B cell (primary cell): ENCODE measurements at regions not wholly inside any gene's neighbourhood (a gene's known extent, or its start where the extent isn't known, plus 50 kb on each side); places are given as distances from the start of the nearest gene placed in this dataset.
"Not testable (repeated sequence)": the region's sequence is repeated elsewhere in the genome, so short reads cannot be mapped to it uniquely, and the experiment has no call there.

Experiments used
- ATAC-seq: fragments of 200-7000 bp; cut with Tn5 transposase; one replicate; pipeline ENCODE4 v1.10.0; 2021; ENCODE audit warnings: low read depth, mild to moderate bottlenecking, moderate number of reproducible peaks, moderate library complexity
- CTCF ChIA-PET: fragments of 350-600 bp; sonication (Branson Sonifier 250); formaldehyde crosslinking; loops from one replicate; lab custom pipeline; 2021; ENCODE audit warnings: antibody characterized with exemption, inconsistent platforms; lab: Charles Lee
- POLR2A ChIA-PET: fragments of 350-600 bp; sonication (Branson Sonifier 250); formaldehyde crosslinking; loops from one replicate; lab custom pipeline; 2021; ENCODE audit warnings: antibody characterized with exemption; lab: Charles Lee
- DNase-seq: peaks from one replicate; pipeline ENCODE4 v3.0.0; 2013
- H2AFZ ChIP-seq: 2 replicates; pipeline ENCODE4 v1.6.1; 2012; ENCODE audit warnings: mild to moderate bottlenecking, low read depth, low read length; ENCODE audit not compliant: insufficient read depth, poor library complexity, severe bottlenecking
- H3K27ac ChIP-seq, 2 donors: 1 replicate in 1 of 2; 2 replicates in 1 of 2; pipeline ENCODE4 v1.5.1; 2012 to 2013; ENCODE audit warnings: low read length in 2 of 2, mild to moderate bottlenecking in 2 of 2, moderate library complexity in 1 of 2
- H3K27me3 ChIP-seq, 4 experiments: fragments of 200-600 bp in 1 of 4; sonication (generic) in 1 of 4; replicated peaks in 1 of 4; 1 replicate in 2 of 4; 2 replicates in 2 of 4; pipeline versions ENCODE4 v1.6.1 to v1.7.0; 2013 to 2016; ENCODE audit warnings: low read length in 3 of 4, mild to moderate bottlenecking in 2 of 4, mixed read lengths in 1 of 4, moderate library complexity in 1 of 4; ENCODE audit not compliant: insufficient read depth in 4 of 4, control insufficient read depth in 3 of 4; ENCODE audit errors: control extremely low read depth in 1 of 4
- H3K36me3 ChIP-seq, 2 experiments: replicated peaks in 1 of 2; 1 replicate in 1 of 2; 2 replicates in 1 of 2; pipeline versions ENCODE4 v1.6.1 to v1.7.1; 2013; ENCODE audit warnings: low read length in 1 of 2; ENCODE audit not compliant: insufficient read depth in 2 of 2, control insufficient read depth in 1 of 2; ENCODE audit errors: control extremely low read depth in 1 of 2, extremely low read depth in 1 of 2
- H3K4me1 ChIP-seq, 2 donors: fragments of 200-600 bp in 1 of 2; sonication (generic) in 1 of 2; 1 replicate in 1 of 2; 2 replicates in 1 of 2; pipeline versions ENCODE4 v1.5.1 to v1.6.1; 2013 to 2017; ENCODE audit warnings: low read length in 2 of 2; ENCODE audit not compliant: control insufficient read depth in 2 of 2, insufficient read depth in 2 of 2
- H3K4me2 ChIP-seq: replicated peaks from 2 replicates; pipeline ENCODE3; 2012; ENCODE audit warnings: mild to moderate bottlenecking, low read depth, low read length; ENCODE audit not compliant: poor library complexity, severe bottlenecking
- H3K4me3 ChIP-seq, 5 experiments: fragments of 200-600 bp in 1 of 5; sonication (generic) in 1 of 5; 1 replicate in 3 of 5; 2 replicates in 2 of 5; pipeline versions ENCODE4 v1.5.1 to v1.7.0; 2011 to 2016; ENCODE audit warnings: low read length in 4 of 5, mild to moderate bottlenecking in 4 of 5, low read depth in 2 of 5, control low read depth in 1 of 5, moderate library complexity in 1 of 5; ENCODE audit not compliant: insufficient read depth in 1 of 5; ENCODE audit errors: control extremely low read depth in 1 of 5, extremely low read depth in 1 of 5
- H3K79me2 ChIP-seq: fragments of 200-600 bp; sonication (generic); one replicate; pipeline ENCODE4 v1.6.0; 2016; ENCODE audit warnings: low read length; ENCODE audit not compliant: control insufficient read depth, insufficient read depth
- H3K9ac ChIP-seq: fragments of 200-600 bp; sonication (generic); 2 replicates; pipeline ENCODE4 v1.6.1; 2017; ENCODE audit warnings: mild to moderate bottlenecking, low read length, moderate library complexity
- H3K9me3 ChIP-seq, 3 donors: one replicate each; pipeline versions ENCODE4 v1.6.1 to v1.7.1; 2013; ENCODE audit warnings: low read length in 2 of 3; ENCODE audit not compliant: control insufficient read depth in 2 of 3, insufficient read depth in 1 of 3; ENCODE audit errors: control extremely low read depth in 1 of 3
- H4K20me1 ChIP-seq: 2 replicates; pipeline ENCODE4 v1.6.0; 2012; ENCODE audit warnings: mild to moderate bottlenecking, low read length; ENCODE audit not compliant: insufficient read depth, control insufficient read depth, poor library complexity, severe bottlenecking
- H3K27ac Mint-ChIP-seq: one replicate; pipeline ENCODE4 v1.8.0; 2021; ENCODE audit warnings: mixed read lengths
- H3K27me3 Mint-ChIP-seq: one replicate; pipeline ENCODE4 v1.8.0; 2021; ENCODE audit warnings: mixed read lengths
- H3K4me1 Mint-ChIP-seq: one replicate; pipeline ENCODE4 v1.8.0; 2021; ENCODE audit warnings: mixed read lengths
- H3K4me3 Mint-ChIP-seq: one replicate; pipeline ENCODE4 v1.8.0; 2021; ENCODE audit warnings: mixed read lengths
- H3K9me3 Mint-ChIP-seq: one replicate; pipeline ENCODE4 v1.8.0; 2022; ENCODE audit warnings: mixed read lengths; ENCODE audit not compliant: insufficient read depth
- EZH2 ChIP-seq: IDR thresholded peaks from 2 replicates; pipeline ENCODE4 v1.6.1; 2012; ENCODE audit warnings: borderline replicate concordance, low read depth, mild to moderate bottlenecking, moderate library complexity, low read length; ENCODE audit not compliant: insufficient read depth, poor library complexity, severe bottlenecking
- WGBS: methylation state at CpG from one replicate; pipeline ENCODE4 v1.1.5; 2013; ENCODE audit warnings: missing lambda C conversion rate; ENCODE audit not compliant: insufficient coverage; 5-methylcytosine and 5-hydroxymethylcytosine counted together
- intact Hi-C: fragments of 100-400 bp; cut with micrococcal nuclease; formaldehyde crosslinking; loops from one replicate; pipeline ENCODE4 v1.10.0; 2022
- TF ChIP-seq, protein P1 (sequence below): fragments of 200-600 bp; IDR thresholded peaks from one replicate; pipeline ENCODE4 v1.8.0; 2022; ENCODE audit warnings: antibody characterized with exemption, mild to moderate bottlenecking

GRCh38 chr15:69708436-69709122, 256.0 kb downstream of the RPLP1 start:
- peaks cover 0 to 24% (median 5%) of the 10 kb centered on the region in 3 donors for H3K9me3 ChIP-seq
- H3K4me1 Mint-ChIP-seq, H3K36me3 ChIP-seq, DNase-seq, H3K79me2 ChIP-seq, POLR2A ChIA-PET, ATAC-seq, H3K27me3 Mint-ChIP-seq, H4K20me1 ChIP-seq, H3K9ac ChIP-seq, H3K4me3 ChIP-seq, H3K9me3 Mint-ChIP-seq, H3K27me3 ChIP-seq, H3K4me1 ChIP-seq, H3K4me2 ChIP-seq, H3K27ac Mint-ChIP-seq, H3K27ac ChIP-seq, H2AFZ ChIP-seq, intact Hi-C loops, H3K4me3 Mint-ChIP-seq: not testable (repeated sequence)
- WGBS = 100% methylated on average over 2 of the region's 3 CpGs
- CTCF ChIA-PET = interaction anchor here (1.2 kb wide), 1 partner anchor 15 kb away, joined by 3 read pairs; no protein-coding TSS in a partner anchor

GRCh38 chr15:69712991-69713390, 260.4 kb downstream of the RPLP1 start:
- Histone ChIP-seq H3K4me3 (no peak overlapping the region), H2AFZ (no peak overlapping the region), H3K27ac (no peak overlapping the region), H3K9ac (no peak overlapping the region), H3K4me2 (no peak overlapping the region), H3K36me3 (no peaks in the 10 kb centered on the region), H3K9me3 (peaks cover 0 to 13% (median 5%) of the 10 kb centered on the region in 3 donors), H3K4me1 (peaks cover 0 to 14% of the 10 kb centered on the region in 2 donors), H3K79me2 (no peaks in the 10 kb centered on the region), H4K20me1 (no peaks in the 10 kb centered on the region), H3K27me3 (peaks cover 0 to 4% (median 0%) of the 10 kb centered on the region in 4 experiments)
- 100% methylated on average over 1 of the region's 2 CpGs for WGBS
- ATAC-seq = no peak
- peaks cover 19% of the 10 kb centered on the region for H3K4me1 Mint-ChIP-seq
- ChIA-PET POLR2A (no interaction called here), CTCF (no interaction called here)
- no peak for DNase-seq
- H3K27ac Mint-ChIP-seq = no peak overlapping the region
- H3K27me3 Mint-ChIP-seq = peaks cover 4% of the 10 kb centered on the region
- no peak overlapping the region for H3K4me3 Mint-ChIP-seq
- intact Hi-C loops = no loop called here
- H3K9me3 Mint-ChIP-seq = peaks cover 2% of the 10 kb centered on the region
- TF ChIP-seq, protein P1, sequence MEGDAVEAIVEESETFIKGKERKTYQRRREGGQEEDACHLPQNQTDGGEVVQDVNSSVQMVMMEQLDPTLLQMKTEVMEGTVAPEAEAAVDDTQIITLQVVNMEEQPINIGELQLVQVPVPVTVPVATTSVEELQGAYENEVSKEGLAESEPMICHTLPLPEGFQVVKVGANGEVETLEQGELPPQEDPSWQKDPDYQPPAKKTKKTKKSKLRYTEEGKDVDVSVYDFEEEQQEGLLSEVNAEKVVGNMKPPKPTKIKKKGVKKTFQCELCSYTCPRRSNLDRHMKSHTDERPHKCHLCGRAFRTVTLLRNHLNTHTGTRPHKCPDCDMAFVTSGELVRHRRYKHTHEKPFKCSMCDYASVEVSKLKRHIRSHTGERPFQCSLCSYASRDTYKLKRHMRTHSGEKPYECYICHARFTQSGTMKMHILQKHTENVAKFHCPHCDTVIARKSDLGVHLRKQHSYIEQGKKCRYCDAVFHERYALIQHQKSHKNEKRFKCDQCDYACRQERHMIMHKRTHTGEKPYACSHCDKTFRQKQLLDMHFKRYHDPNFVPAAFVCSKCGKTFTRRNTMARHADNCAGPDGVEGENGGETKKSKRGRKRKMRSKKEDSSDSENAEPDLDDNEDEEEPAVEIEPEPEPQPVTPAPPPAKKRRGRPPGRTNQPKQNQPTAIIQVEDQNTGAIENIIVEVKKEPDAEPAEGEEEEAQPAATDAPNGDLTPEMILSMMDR = no peak
- no peak for TF ChIP-seq EZH2
